Lower leg skin (tissue), 3 donors: ENCODE measurements at regions not wholly inside any gene's neighbourhood (a gene's known extent, or its start where the extent isn't known, plus 50 kb on each side); places are given as distances from the start of the nearest gene placed in this dataset.

Source experiments
- CTCF ChIP-seq, 3 donors: fragments of 450-650 bp; IDR thresholded peaks; one replicate each; pipeline ENCODE4 v1.5.1; 2016; ENCODE audit warnings: antibody characterized with exemption in 3 of 3, mild to moderate bottlenecking in 3 of 3, moderate library complexity in 2 of 3
- POLR2A ChIP-seq, 2 donors: fragments of 450-650 bp; IDR thresholded peaks; one replicate each; pipeline ENCODE4 v1.6.1; 2016 to 2017; ENCODE audit warnings: antibody characterized with exemption in 2 of 2, mild to moderate bottlenecking in 1 of 2, moderate library complexity in 1 of 2

GRCh38 chr6:134706153-134706552 lies 243.7 kb downstream of the ALDH8A1 start:
- TF ChIP-seq CTCF (IDR thresholded peaks at IDR 0.05) (no peak), POLR2A (IDR thresholded peaks at IDR 0.05) (no peak)
